HCT116 (cell line): ENCODE measurements at regions not wholly inside any gene's neighbourhood (a gene's known extent, or its start where the extent isn't known, plus 50 kb on each side); places are given as distances from the start of the nearest gene placed in this dataset.

Source experiments
- ATAC-seq: fragments of 200-7000 bp; cut with Tn5 transposase; 2 replicates; pipeline ENCODE4 v1.9.1; 2020; ENCODE audit warnings: mild to moderate bottlenecking, moderate library complexity
- BruUV-seq: library from RNA; stranded (reverse); fragments of 400-500 nt; replicated peaks from 2 replicates; lab custom pipeline; 2021; lab: Mats Ljungman, UMichigan
- CTCF ChIA-PET: fragments of 300-600 bp; sonication (Branson Sonifier 250); formaldehyde crosslinking; loops from one replicate; lab custom pipeline; 2021; ENCODE audit warnings: antibody characterized with exemption; lab: Charles Lee
- POLR2A ChIA-PET: fragments of 300-600, 350-600 bp; sonication (Branson Sonifier 250); formaldehyde crosslinking; loops from one replicate; lab custom pipeline; 2021; ENCODE audit warnings: antibody characterized with exemption; lab: Charles Lee
- RAD21 ChIA-PET, 2 experiments: fragments of 300-600 bp; sonication (Branson Sonifier 250); formaldehyde crosslinking; loops; one replicate each; lab custom pipeline; 2023; ENCODE audit warnings: low total read pairs in 2 of 2; ENCODE audit not compliant: uncharacterized antibody in 2 of 2, unreplicated experiment in 2 of 2, low non-redundant PET in 1 of 2; lab: Charles Lee
- DNase-seq: peaks from one replicate; pipeline ENCODE4 v3.0.0-alpha.2; 2010; ENCODE audit warnings: low read depth, low spot score
- H2AFZ ChIP-seq: fragments of 200-600 bp; shearing (Covaris generic), sonication (generic); 2 replicates; pipeline ENCODE4 v1.6.1; 2017; ENCODE audit warnings: low read depth, mixed run types, mixed read lengths, antibody characterized with exemption, low read length; ENCODE audit not compliant: poor library complexity, severe bottlenecking
- H3K27ac ChIP-seq: 2 replicates; pipeline ENCODE4 v1.5.1; 2012; ENCODE audit warnings: low read depth, low read length
- H3K27me3 ChIP-seq: fragments of 200-600 bp; sonication (generic); 2 replicates; pipeline ENCODE4 v1.6.1; 2016; ENCODE audit warnings: mixed run types, low read length, mixed read lengths; ENCODE audit not compliant: insufficient read depth
- H3K36me3 ChIP-seq, 2 experiments: fragments of 200-500 bp in 1 of 2; fragments of 200-600 bp in 1 of 2; sonication (Bioruptor generic) in 1 of 2; sonication (generic) in 1 of 2; 2 replicates each; pipeline versions ENCODE4 v1.5.1 to v1.6.1; 2014 to 2016; ENCODE audit warnings: low read length in 2 of 2, inconsistent platforms in 1 of 2, mixed read lengths in 1 of 2, mixed run types in 1 of 2; ENCODE audit not compliant: insufficient read depth in 2 of 2, control insufficient read depth in 1 of 2
- H3K4me1 ChIP-seq, 2 experiments: fragments of 200-600 bp in 1 of 2; sonication (generic) in 1 of 2; 2 replicates each; pipeline versions ENCODE4 v1.5.1 to v1.6.1; 2012 to 2017; ENCODE audit warnings: low read length in 2 of 2, inconsistent platforms in 1 of 2, mild to moderate bottlenecking in 1 of 2, mixed read lengths in 1 of 2, mixed run types in 1 of 2, moderate library complexity in 1 of 2; ENCODE audit not compliant: insufficient read depth in 2 of 2, control insufficient read depth in 1 of 2
- H3K4me2 ChIP-seq: fragments of 200-600 bp; sonication (generic); 2 replicates; pipeline ENCODE4 v1.6.1; 2017; ENCODE audit warnings: mixed run types, low read length, mixed read lengths
- H3K4me3 ChIP-seq, 2 experiments: fragments of 200-600 bp in 1 of 2; sonication (generic) in 1 of 2; replicated peaks in 1 of 2; 2 replicates each; pipeline ENCODE4 v1.5.1; 2011 to 2016; ENCODE audit warnings: low read length in 2 of 2, control low read depth in 1 of 2, low read depth in 1 of 2, mild to moderate bottlenecking in 1 of 2, mixed read lengths in 1 of 2, mixed run types in 1 of 2
- H3K79me2 ChIP-seq: fragments of 200-600 bp; sonication (generic); 2 replicates; pipeline ENCODE4 v1.6.1; 2017; ENCODE audit warnings: mild to moderate bottlenecking, mixed run types, low read length, moderate library complexity, mixed read lengths; ENCODE audit not compliant: insufficient read depth
- H3K9ac ChIP-seq: fragments of 200-600 bp; sonication (generic); 2 replicates; pipeline ENCODE4 v1.6.1; 2016; ENCODE audit warnings: low read length, mixed read lengths
- H3K9me2 ChIP-seq: fragments of 200-600 bp; sonication (generic), shearing (Covaris generic); 2 replicates; pipeline ENCODE4 v1.6.1; 2017; ENCODE audit warnings: mixed run types, mild to moderate bottlenecking, moderate library complexity; ENCODE audit not compliant: insufficient read depth
- H3K9me3 ChIP-seq, 2 experiments: fragments of 200-500 bp in 1 of 2; fragments of 200-600 bp in 1 of 2; sonication (Bioruptor generic) in 1 of 2; sonication (generic) in 1 of 2; 2 replicates each; pipeline ENCODE4 v1.6.1; 2014 to 2017; ENCODE audit warnings: low read length in 2 of 2, mixed read lengths in 2 of 2, inconsistent platforms in 1 of 2, low read depth in 1 of 2, mild to moderate bottlenecking in 1 of 2, mixed run types in 1 of 2, moderate library complexity in 1 of 2; ENCODE audit not compliant: control insufficient read depth in 1 of 2, insufficient read depth in 1 of 2
- H4K20me1 ChIP-seq: fragments of 200-600 bp; sonication (generic), shearing (Covaris generic); 2 replicates; pipeline ENCODE4 v1.6.1; 2017; ENCODE audit warnings: mixed run types, mild to moderate bottlenecking, moderate library complexity; ENCODE audit not compliant: insufficient read depth
- CBX3 ChIP-seq: IDR thresholded peaks from 2 replicates; pipeline ENCODE4 v1.6.1; 2012; ENCODE audit warnings: low read depth
- CEBPB ChIP-seq: IDR thresholded peaks from 2 replicates; pipeline ENCODE4 v1.6.1; 2012; ENCODE audit warnings: low read depth
- EGR1 ChIP-seq: IDR thresholded peaks from 2 replicates; pipeline ENCODE4 v1.6.1; 2012; ENCODE audit warnings: low read depth
- ELF1 ChIP-seq: IDR thresholded peaks from 2 replicates; pipeline ENCODE4 v1.6.1; 2012; ENCODE audit warnings: low read depth, borderline replicate concordance
- EZH2phosphoT487 ChIP-seq: fragments of 200-600 bp; IDR thresholded peaks from 2 replicates; pipeline ENCODE4 v1.6.1; 2018; ENCODE audit warnings: antibody characterized with exemption, borderline replicate concordance
- FOSL1 ChIP-seq: IDR thresholded peaks from 2 replicates; pipeline ENCODE4 v1.6.1; 2012; ENCODE audit warnings: low read depth
- POLR2AphosphoS5 ChIP-seq: IDR thresholded peaks from 2 replicates; pipeline ENCODE4 v1.6.1; 2011; ENCODE audit warnings: mild to moderate bottlenecking, low read depth, low read length, moderate library complexity
- RAD21 ChIP-seq: IDR thresholded peaks from 2 replicates; pipeline ENCODE4 v1.6.1; 2012; ENCODE audit warnings: low read depth, mild to moderate bottlenecking
- SIN3A ChIP-seq: IDR thresholded peaks from 2 replicates; pipeline ENCODE4 v1.6.1; 2012; ENCODE audit warnings: low read depth
- SP1 ChIP-seq: IDR thresholded peaks from 2 replicates; pipeline ENCODE4 v1.6.1; 2012; ENCODE audit warnings: low read depth
- SRF ChIP-seq: IDR thresholded peaks from 2 replicates; pipeline ENCODE4 v1.6.1; 2012; ENCODE audit warnings: low read depth
- ZFX ChIP-seq: fragments of 450-650 bp; IDR thresholded peaks from 2 replicates; pipeline ENCODE4 v1.6.1; 2017
- intact Hi-C: fragments of 100-400 bp; cut with micrococcal nuclease; formaldehyde crosslinking; loops from 2 replicates; pipeline ENCODE4 v1.10.0; 2022
- TF ChIP-seq, protein P1 (sequence below), 3 experiments: fragments of 200-600 bp in 1 of 3; sonication (generic) in 1 of 3; IDR thresholded peaks in 2 of 3; conservative IDR thresholded peaks in 1 of 3; 2 replicates each; pipeline ENCODE4 v1.5.1; 2012 to 2017; ENCODE audit warnings: low read depth in 2 of 3, low read length in 2 of 3, antibody characterized with exemption in 1 of 3, borderline replicate concordance in 1 of 3, control low read depth in 1 of 3, mild to moderate bottlenecking in 1 of 3, mixed read lengths in 1 of 3, mixed run types in 1 of 3, moderate library complexity in 1 of 3; ENCODE audit not compliant: insufficient read depth in 1 of 3
- TF ChIP-seq, protein P2 (sequence below): IDR thresholded peaks from 2 replicates; pipeline ENCODE4 v1.6.1; 2012
- TF ChIP-seq, protein P3 (sequence below): IDR thresholded peaks from 2 replicates; pipeline ENCODE4 v1.6.1; 2012

DNA sequence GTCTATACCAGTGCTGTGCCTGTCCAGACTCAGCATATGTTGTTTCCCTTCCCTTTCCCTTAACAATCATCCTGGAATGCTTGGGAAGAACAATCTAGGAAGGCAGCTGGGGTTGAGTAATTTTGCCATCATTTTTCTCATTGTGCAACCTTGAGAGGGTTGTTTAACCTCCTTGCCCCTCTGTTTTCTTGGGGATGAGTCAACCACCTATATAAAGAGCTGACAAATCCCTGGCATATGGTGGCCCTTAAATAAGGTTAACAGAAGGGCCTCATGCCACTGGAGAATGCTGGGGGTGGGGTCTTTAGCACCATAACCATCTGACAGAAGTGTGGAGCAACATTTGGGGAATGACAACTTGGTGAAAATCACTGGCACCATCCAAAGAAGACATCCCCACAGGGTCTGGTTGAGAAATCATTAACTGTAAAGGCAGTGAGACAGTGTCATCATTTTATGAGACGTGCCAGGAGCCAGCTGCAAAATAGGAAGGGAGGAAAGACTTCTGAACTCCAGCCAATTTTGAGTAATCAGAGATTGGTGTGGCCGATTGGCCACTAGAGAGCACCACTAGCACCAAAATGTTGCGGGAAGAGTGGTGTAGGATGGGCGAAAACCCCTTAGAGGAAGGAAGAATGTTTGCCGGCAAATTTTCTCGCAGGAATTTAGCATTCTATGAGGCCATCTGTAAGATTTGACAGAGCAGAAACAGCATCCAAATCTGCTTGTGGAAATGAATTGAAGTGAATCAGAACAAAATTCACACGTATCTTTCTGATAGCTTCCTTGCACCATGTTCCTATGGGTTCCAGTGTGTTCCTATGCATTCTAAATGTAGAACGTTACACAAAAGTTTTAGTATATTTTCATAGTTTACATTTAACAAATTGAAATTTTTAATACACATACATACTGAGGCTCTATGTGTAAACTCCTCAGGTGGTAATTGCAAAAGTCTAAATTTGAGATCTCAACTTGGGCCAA lies 113.8 kb downstream of the MSX2 start (continued):
- TF ChIP-seq, protein P1, sequence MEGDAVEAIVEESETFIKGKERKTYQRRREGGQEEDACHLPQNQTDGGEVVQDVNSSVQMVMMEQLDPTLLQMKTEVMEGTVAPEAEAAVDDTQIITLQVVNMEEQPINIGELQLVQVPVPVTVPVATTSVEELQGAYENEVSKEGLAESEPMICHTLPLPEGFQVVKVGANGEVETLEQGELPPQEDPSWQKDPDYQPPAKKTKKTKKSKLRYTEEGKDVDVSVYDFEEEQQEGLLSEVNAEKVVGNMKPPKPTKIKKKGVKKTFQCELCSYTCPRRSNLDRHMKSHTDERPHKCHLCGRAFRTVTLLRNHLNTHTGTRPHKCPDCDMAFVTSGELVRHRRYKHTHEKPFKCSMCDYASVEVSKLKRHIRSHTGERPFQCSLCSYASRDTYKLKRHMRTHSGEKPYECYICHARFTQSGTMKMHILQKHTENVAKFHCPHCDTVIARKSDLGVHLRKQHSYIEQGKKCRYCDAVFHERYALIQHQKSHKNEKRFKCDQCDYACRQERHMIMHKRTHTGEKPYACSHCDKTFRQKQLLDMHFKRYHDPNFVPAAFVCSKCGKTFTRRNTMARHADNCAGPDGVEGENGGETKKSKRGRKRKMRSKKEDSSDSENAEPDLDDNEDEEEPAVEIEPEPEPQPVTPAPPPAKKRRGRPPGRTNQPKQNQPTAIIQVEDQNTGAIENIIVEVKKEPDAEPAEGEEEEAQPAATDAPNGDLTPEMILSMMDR (IDR thresholded peaks at IDR 0.05 in 2 of 3, conservative IDR thresholded peaks at IDR 0.05 in 1 of 3; ENCODE audit: borderline replicate concordance in 1 of 3, insufficient read depth in 1 of 3, low read depth in 2 of 3, low read length in 2 of 3): peak; percentile 29 to 66 (median 56); a peak in 5 of 6 replicates
- TF ChIP-seq RAD21 (peak; percentile 50), EGR1 (no peak)
- TF ChIP-seq, protein P2, sequence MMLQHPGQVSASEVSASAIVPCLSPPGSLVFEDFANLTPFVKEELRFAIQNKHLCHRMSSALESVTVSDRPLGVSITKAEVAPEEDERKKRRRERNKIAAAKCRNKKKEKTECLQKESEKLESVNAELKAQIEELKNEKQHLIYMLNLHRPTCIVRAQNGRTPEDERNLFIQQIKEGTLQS: no peak
- TF ChIP-seq, all 23 proteins: peak for 2

DNA sequence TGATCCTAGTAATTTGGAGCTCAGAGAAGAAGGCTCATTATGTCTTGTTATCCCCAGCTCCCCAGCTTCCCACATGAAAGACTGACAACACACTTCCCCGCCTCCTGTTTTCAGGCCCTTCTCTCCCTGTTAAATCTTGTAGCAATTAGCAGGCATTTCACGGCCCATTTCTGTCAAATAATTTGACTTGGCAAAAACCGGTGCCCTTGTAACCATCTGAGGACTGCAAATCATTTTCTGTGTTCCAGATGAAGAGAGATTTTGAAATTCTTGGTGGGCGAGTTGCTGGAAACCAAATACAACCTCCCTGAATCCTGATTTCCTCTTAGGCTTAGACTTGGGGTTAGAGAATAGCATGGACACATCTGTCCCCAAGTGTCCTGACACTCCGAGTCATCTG lies 109.7 kb downstream of the MSX2 start:
- RAD21 ChIA-PET: no interaction called here
- DNase-seq: no peak
- no peak overlapping the region for H3K9ac ChIP-seq
- H4K20me1 ChIP-seq: no peaks in the 10 kb centered on the region
- H3K27ac ChIP-seq: no peak overlapping the region
- TF ChIP-seq, protein P3, sequence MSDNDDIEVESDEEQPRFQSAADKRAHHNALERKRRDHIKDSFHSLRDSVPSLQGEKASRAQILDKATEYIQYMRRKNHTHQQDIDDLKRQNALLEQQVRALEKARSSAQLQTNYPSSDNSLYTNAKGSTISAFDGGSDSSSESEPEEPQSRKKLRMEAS: no peak
- TF ChIP-seq CEBPB: no peak
- TF ChIP-seq ELF1: no peak
- TF ChIP-seq CBX3: no peak
- TF ChIP-seq POLR2AphosphoS5: no peak
- no peak for TF ChIP-seq SRF
- no peak for TF ChIP-seq RAD21
- TF ChIP-seq SIN3A: no peak
- TF ChIP-seq SP1: no peak
- TF ChIP-seq FOSL1: no peak
- no peak for TF ChIP-seq EZH2phosphoT487
- no peak for TF ChIP-seq ZFX
- TF ChIP-seq, protein P2: no peak
- ATAC-seq: no peak
- H3K79me2 ChIP-seq: no peaks in the 10 kb centered on the region
- CTCF ChIA-PET: no interaction called here
- peaks cover 24% of the 10 kb centered on the region for H3K27me3 ChIP-seq
- peaks cover 2% of the 10 kb centered on the region; the same call in 1 of the 2 replicates for H3K9me2 ChIP-seq
- H3K4me3 ChIP-seq: no peak overlapping the region
- H3K4me2 ChIP-seq: no peak overlapping the region
- no peaks in the 10 kb centered on the region for H3K9me3 ChIP-seq
- no peaks in the 10 kb centered on the region for H3K36me3 ChIP-seq
- H3K4me1 ChIP-seq: no peaks in the 10 kb centered on the region
- BruUV-seq: no TSS peak
- no peak overlapping the region for H2AFZ ChIP-seq
- POLR2A ChIA-PET: no interaction called here
- intact Hi-C loops: no loop called here
